Caco-2 (cell line): ENCODE measurements at regions not wholly inside any gene's neighbourhood (a gene's known extent, or its start where the extent isn't known, plus 50 kb on each side); places are given as distances from the start of the nearest gene placed in this dataset.
"Not testable (repeated sequence)": the region's sequence is repeated elsewhere in the genome, so short reads cannot be mapped to it uniquely, and the experiment has no call there.

Experiments used
- BruUV-seq: library from RNA; stranded (reverse); fragments of 400-500 nt; replicated peaks from 2 replicates; lab custom pipeline; 2021; lab: Mats Ljungman, UMichigan
- CTCF ChIA-PET: fragments of 300-600 bp; sonication (Branson Sonifier 250); formaldehyde crosslinking; loops from one replicate; lab custom pipeline; 2022; ENCODE audit warnings: antibody characterized with exemption; lab: Charles Lee
- POLR2A ChIA-PET: fragments of 300-600 bp; sonication (Branson Sonifier 250); formaldehyde crosslinking; loops from one replicate; lab custom pipeline; 2022; ENCODE audit warnings: antibody characterized with exemption; lab: Charles Lee
- DNase-seq, 2 experiments: peaks; one replicate each; pipeline versions ENCODE4 v3.0.0 to v3.0.0-alpha.2; 2020 to 2022
- H3K27me3 ChIP-seq: replicated peaks from 2 replicates; pipeline ENCODE4 v1.6.0; 2011; ENCODE audit warnings: low read length; ENCODE audit not compliant: control insufficient read depth, insufficient read depth
- H3K36me3 ChIP-seq: 2 replicates; pipeline ENCODE4 v1.5.1; 2011; ENCODE audit warnings: low read length; ENCODE audit not compliant: control insufficient read depth, insufficient read depth
- H3K4me1 ChIP-seq: fragments of 250-450 bp; sonication (Bioruptor Pico); 2 replicates; pipeline ENCODE4 v1.5.1; 2020; ENCODE audit warnings: mild to moderate bottlenecking
- H3K4me3 ChIP-seq: 2 replicates; pipeline ENCODE4 v1.5.1; 2011; ENCODE audit warnings: low read depth, mild to moderate bottlenecking, control low read depth, low read length
- H3K9me3 ChIP-seq: fragments of 250-450 bp; sonication (Bioruptor Pico); 2 replicates; pipeline ENCODE4 v1.5.1; 2020; ENCODE audit warnings: mild to moderate bottlenecking, moderate library complexity
- H3K27ac Mint-ChIP-seq: one replicate; pipeline ENCODE4 v1.8.0; 2022; ENCODE audit warnings: mixed read lengths; ENCODE audit not compliant: unreplicated experiment
- H3K27me3 Mint-ChIP-seq: one replicate; pipeline ENCODE4 v1.8.0; 2022; ENCODE audit warnings: mixed read lengths; ENCODE audit not compliant: insufficient read depth, unreplicated experiment
- H3K36me3 Mint-ChIP-seq: one replicate; pipeline ENCODE4 v1.8.0; 2022; ENCODE audit warnings: mild to moderate bottlenecking, mixed read lengths; ENCODE audit not compliant: insufficient read depth, unreplicated experiment
- H3K4me1 Mint-ChIP-seq: one replicate; pipeline ENCODE4 v1.8.0; 2022; ENCODE audit warnings: low read depth, mixed read lengths; ENCODE audit not compliant: unreplicated experiment
- H3K4me3 Mint-ChIP-seq: one replicate; pipeline ENCODE4 v1.8.0; 2022; ENCODE audit warnings: mild to moderate bottlenecking, moderate library complexity, mixed read lengths; ENCODE audit not compliant: unreplicated experiment
- H3K9me3 Mint-ChIP-seq: one replicate; pipeline ENCODE4 v1.8.0; 2022; ENCODE audit warnings: mixed read lengths; ENCODE audit not compliant: unreplicated experiment
- CTCF ChIP-seq, 2 experiments: fragments of 200-600 bp in 1 of 2; IDR thresholded peaks; 1 replicate in 1 of 2; 2 replicates in 1 of 2; pipeline versions ENCODE4 v1.5.1 to v1.8.0; 2011 to 2022; ENCODE audit warnings: antibody characterized with exemption in 1 of 2, control low read depth in 1 of 2, inconsistent platforms in 1 of 2, low read depth in 1 of 2, low read length in 1 of 2, mild to moderate bottlenecking in 1 of 2, moderate library complexity in 1 of 2; ENCODE audit not compliant: insufficient read depth in 1 of 2, severe bottlenecking in 1 of 2, unreplicated experiment in 1 of 2
- intact Hi-C: fragments of 100-400 bp; cut with micrococcal nuclease; formaldehyde crosslinking; loops from one replicate; pipeline ENCODE4 v1.10.0; 2022; ENCODE audit not compliant: unreplicated experiment

GRCh38 chr21:15466329-15466728 lies 263.5 kb upstream of the USP25 start:
- ChIA-PET POLR2A (no interaction called here), CTCF (no interaction called here)
- DNase-seq: no peak
- H3K4me3 ChIP-seq: no peak overlapping the region
- no peaks in the 10 kb centered on the region for H3K4me1 Mint-ChIP-seq
- H3K36me3 Mint-ChIP-seq: no peaks in the 10 kb centered on the region
- no peak overlapping the region for H3K4me3 Mint-ChIP-seq
- H3K9me3 ChIP-seq: no peaks in the 10 kb centered on the region
- H3K9me3 Mint-ChIP-seq: peaks cover 8% of the 10 kb centered on the region
- intact Hi-C loops: no loop called here
- no peaks in the 10 kb centered on the region for H3K27me3 Mint-ChIP-seq
- no peaks in the 10 kb centered on the region for H3K36me3 ChIP-seq
- TF ChIP-seq CTCF (IDR thresholded peaks at IDR 0.05; ENCODE audit: insufficient read depth in 1 of 2, low read depth in 1 of 2, low read length in 1 of 2, severe bottlenecking in 1 of 2, unreplicated experiment in 1 of 2): no peak
- no peak overlapping the region for H3K27ac Mint-ChIP-seq
- no peaks in the 10 kb centered on the region for H3K4me1 ChIP-seq
- no TSS peak for BruUV-seq
- no peaks in the 10 kb centered on the region for H3K27me3 ChIP-seq

GRCh38 chr21:15468368-15468767 lies 261.4 kb upstream of the USP25 start:
- Histone ChIP-seq H3K9me3 (no peaks in the 10 kb centered on the region), H3K4me1 (no peaks in the 10 kb centered on the region), H3K4me3 (no peak overlapping the region), H3K36me3 (no peaks in the 10 kb centered on the region), H3K27me3 (no peaks in the 10 kb centered on the region)
- Mint-ChIP-seq H3K9me3 (peaks cover 8% of the 10 kb centered on the region), H3K4me3 (no peak overlapping the region), H3K36me3 (no peaks in the 10 kb centered on the region), H3K27me3 (no peaks in the 10 kb centered on the region), H3K27ac (no peak overlapping the region), H3K4me1 (no peaks in the 10 kb centered on the region)
- BruUV-seq: no TSS peak
- TF ChIP-seq CTCF (IDR thresholded peaks at IDR 0.05; ENCODE audit: insufficient read depth in 1 of 2, low read depth in 1 of 2, low read length in 1 of 2, severe bottlenecking in 1 of 2, unreplicated experiment in 1 of 2): no peak
- DNase-seq: no peak
- ChIA-PET POLR2A (no interaction called here), CTCF (no interaction called here)
- intact Hi-C loops: no loop called here

GRCh38 chr21:15472108-15473040 lies 257.4 kb upstream of the USP25 start:
- BruUV-seq: no TSS peak
- no peak overlapping the region for H3K27ac Mint-ChIP-seq
- no peak for DNase-seq
- Histone ChIP-seq H3K4me1 (no peaks in the 10 kb centered on the region), H3K9me3 (0 out of 2 replicates have a peak, but pooled peaks cover 5% of the 10 kb centered on the region), H3K36me3 (no peaks in the 10 kb centered on the region), H3K4me3 (no peak overlapping the region), H3K27me3 (no peaks in the 10 kb centered on the region)
- peaks cover 8% of the 10 kb centered on the region for H3K9me3 Mint-ChIP-seq
- H3K36me3 Mint-ChIP-seq: no peaks in the 10 kb centered on the region
- H3K27me3 Mint-ChIP-seq: no peaks in the 10 kb centered on the region
- TF ChIP-seq CTCF (IDR thresholded peaks at IDR 0.05; ENCODE audit: insufficient read depth in 1 of 2, low read depth in 1 of 2, low read length in 1 of 2, severe bottlenecking in 1 of 2, unreplicated experiment in 1 of 2): no peak
- intact Hi-C loops: no loop called here
- CTCF ChIA-PET: no interaction called here
- no peaks in the 10 kb centered on the region for H3K4me1 Mint-ChIP-seq
- POLR2A ChIA-PET: no interaction called here
- H3K4me3 Mint-ChIP-seq: no peak overlapping the region

- H3K9me3 ChIP-seq, POLR2A ChIA-PET, H3K27me3 Mint-ChIP-seq, H3K4me1 ChIP-seq, H3K27ac Mint-ChIP-seq, H3K4me3 Mint-ChIP-seq, H3K4me3 ChIP-seq, H3K36me3 Mint-ChIP-seq, intact Hi-C loops, H3K27me3 ChIP-seq, DNase-seq, BruUV-seq, H3K4me1 Mint-ChIP-seq, H3K36me3 ChIP-seq: not testable (repeated sequence)
- CTCF ChIA-PET: interaction anchor here (0.6 kb wide), 1 partner anchor 597 kb away, joined by 3 read pairs; no protein-coding TSS in a partner anchor
- peaks cover 11% of the 10 kb centered on the region for H3K9me3 Mint-ChIP-seq
These were observed 252.0 kb upstream of the USP25 start for GRCh38 chr21:15477773-15478172.
